Neural cell (in vitro differentiated cells): ENCODE measurements at regions not wholly inside any gene's neighbourhood (a gene's known extent, or its start where the extent isn't known, plus 50 kb on each side); places are given as distances from the start of the nearest gene placed in this dataset.

Source experiments
- H2AFZ ChIP-seq: fragments of 200-600, 300-800 bp; sonication (generic), shearing (Covaris generic); 2 replicates; pipeline ENCODE4 v1.6.0; 2014; ENCODE audit warnings: low read depth, mild to moderate bottlenecking, antibody characterized with exemption, low read length, moderate library complexity
- H3F3A ChIP-seq: fragments of 200-600 bp; shearing (Covaris generic); 2 replicates; pipeline ENCODE4 v1.6.1; 2016; ENCODE audit warnings: mild to moderate bottlenecking, moderate library complexity, mixed read lengths, antibody characterized with exemption, low read length; ENCODE audit not compliant: insufficient read depth, poor library complexity, severe bottlenecking
- H3K27ac ChIP-seq: fragments of 200-600, 300-800 bp; sonication (generic), shearing (Covaris generic); 2 replicates; pipeline ENCODE4 v1.5.1; 2014; ENCODE audit warnings: mild to moderate bottlenecking, low read length, moderate library complexity
- H3K27me3 ChIP-seq: fragments of 300-800, 200-600 bp; sonication (generic), shearing (Covaris generic); 2 replicates; pipeline ENCODE4 v1.6.0; 2014; ENCODE audit warnings: mild to moderate bottlenecking, low read depth, low read length, moderate library complexity; ENCODE audit not compliant: insufficient read depth
- H3K36me3 ChIP-seq: fragments of 300-800, 200-600 bp; sonication (generic), shearing (Covaris generic); 2 replicates; pipeline ENCODE4 v1.5.1; 2014; ENCODE audit warnings: mild to moderate bottlenecking, antibody characterized with exemption, low read length, moderate library complexity; ENCODE audit not compliant: insufficient read depth
- H3K4me2 ChIP-seq: fragments of 300-800, 200-600 bp; sonication (generic), shearing (Covaris generic); 2 replicates; pipeline ENCODE4 v1.6.0; 2014; ENCODE audit warnings: mild to moderate bottlenecking, low read length
- H3K4me3 ChIP-seq: fragments of 300-800, 200-600 bp; sonication (generic), shearing (Covaris generic); 2 replicates; pipeline ENCODE4 v1.5.1; 2014; ENCODE audit warnings: mild to moderate bottlenecking, low read length, moderate library complexity
- H3K79me2 ChIP-seq: fragments of 200-600 bp; shearing (Covaris generic); replicated peaks from 2 replicates; pipeline ENCODE4 v1.6.0; 2014; ENCODE audit warnings: mild to moderate bottlenecking, low read length, moderate library complexity; ENCODE audit not compliant: insufficient read depth
- H3K9ac ChIP-seq: fragments of 300-800, 200-600 bp; sonication (generic), shearing (Covaris generic); 2 replicates; pipeline ENCODE4 v1.6.1; 2016; ENCODE audit warnings: mild to moderate bottlenecking, low read length, mixed read lengths
- H3K9me2 ChIP-seq: fragments of 200-600 bp; shearing (Covaris generic); 2 replicates; pipeline ENCODE4 v1.6.1; 2016; ENCODE audit warnings: mild to moderate bottlenecking, low read length, mixed read lengths; ENCODE audit not compliant: insufficient read depth
- H3K9me3 ChIP-seq: fragments of 200-600, 300-800 bp; sonication (generic), shearing (Covaris generic); 2 replicates; pipeline ENCODE4 v1.6.1; 2016; ENCODE audit warnings: mild to moderate bottlenecking, mixed run types, low read length, moderate library complexity, mixed read lengths
- H4K20me1 ChIP-seq: fragments of 200-600 bp; shearing (Covaris generic); 2 replicates; pipeline ENCODE4 v1.6.1; 2016; ENCODE audit warnings: mild to moderate bottlenecking, mixed run types; ENCODE audit not compliant: insufficient read depth
- CTCF ChIP-seq: fragments of 450-650 bp; IDR thresholded peaks from 2 replicates; pipeline ENCODE4 v1.5.1; 2014; ENCODE audit warnings: antibody characterized with exemption, mild to moderate bottlenecking, moderate library complexity; ENCODE audit not compliant: poor library complexity, severe bottlenecking
- EP300 ChIP-seq: fragments of 450-650 bp; conservative IDR thresholded peaks from 2 replicates; pipeline ENCODE4 v1.6.1; 2014; ENCODE audit warnings: antibody characterized with exemption, mild to moderate bottlenecking, moderate library complexity; ENCODE audit not compliant: poor library complexity, severe bottlenecking
- EZH2 ChIP-seq: fragments of 200-600, 300-800 bp; shearing (Covaris generic), sonication (generic); IDR thresholded peaks from 2 replicates; pipeline ENCODE4 v1.6.1; 2014; ENCODE audit warnings: antibody characterized with exemption, low read length, borderline replicate concordance, mild to moderate bottlenecking; ENCODE audit not compliant: insufficient read depth, poor library complexity, severe bottlenecking
- MXI1 ChIP-seq: fragments of 450-650 bp; conservative IDR thresholded peaks from 2 replicates; pipeline ENCODE4 v1.6.1; 2014; ENCODE audit warnings: antibody characterized with exemption, mild to moderate bottlenecking; ENCODE audit not compliant: poor library complexity, severe bottlenecking
- POLR2AphosphoS5 ChIP-seq: IDR thresholded peaks from 2 replicates; pipeline ENCODE4 v1.6.1; 2012
- RAD21 ChIP-seq: fragments of 450-650 bp; conservative IDR thresholded peaks from 2 replicates; pipeline ENCODE4 v1.6.1; 2014; ENCODE audit warnings: antibody characterized with exemption, mild to moderate bottlenecking, moderate library complexity
- SMC3 ChIP-seq: fragments of 450-650 bp; conservative IDR thresholded peaks from 2 replicates; pipeline ENCODE4 v1.6.1; 2014; ENCODE audit warnings: antibody characterized with exemption, mild to moderate bottlenecking, moderate library complexity; ENCODE audit not compliant: poor library complexity
- TAF1 ChIP-seq: IDR thresholded peaks from 2 replicates; pipeline ENCODE4 v1.6.1; 2012; ENCODE audit warnings: low read depth
- TF ChIP-seq, protein P1 (sequence below): IDR thresholded peaks from 2 replicates; pipeline ENCODE4 v1.6.1; 2012; ENCODE audit warnings: borderline replicate concordance

GRCh38 chr4:84336964-84337705 lies 162.0 kb downstream of the NKX6-1 start:
- TF ChIP-seq EP300 = no peak
- no peak for TF ChIP-seq EZH2
- no peak for TF ChIP-seq RAD21
- TF ChIP-seq POLR2AphosphoS5 = no peak
- TF ChIP-seq TAF1 = no peak
- no peak for TF ChIP-seq SMC3
- TF ChIP-seq CTCF = no peak
- TF ChIP-seq, protein P1, sequence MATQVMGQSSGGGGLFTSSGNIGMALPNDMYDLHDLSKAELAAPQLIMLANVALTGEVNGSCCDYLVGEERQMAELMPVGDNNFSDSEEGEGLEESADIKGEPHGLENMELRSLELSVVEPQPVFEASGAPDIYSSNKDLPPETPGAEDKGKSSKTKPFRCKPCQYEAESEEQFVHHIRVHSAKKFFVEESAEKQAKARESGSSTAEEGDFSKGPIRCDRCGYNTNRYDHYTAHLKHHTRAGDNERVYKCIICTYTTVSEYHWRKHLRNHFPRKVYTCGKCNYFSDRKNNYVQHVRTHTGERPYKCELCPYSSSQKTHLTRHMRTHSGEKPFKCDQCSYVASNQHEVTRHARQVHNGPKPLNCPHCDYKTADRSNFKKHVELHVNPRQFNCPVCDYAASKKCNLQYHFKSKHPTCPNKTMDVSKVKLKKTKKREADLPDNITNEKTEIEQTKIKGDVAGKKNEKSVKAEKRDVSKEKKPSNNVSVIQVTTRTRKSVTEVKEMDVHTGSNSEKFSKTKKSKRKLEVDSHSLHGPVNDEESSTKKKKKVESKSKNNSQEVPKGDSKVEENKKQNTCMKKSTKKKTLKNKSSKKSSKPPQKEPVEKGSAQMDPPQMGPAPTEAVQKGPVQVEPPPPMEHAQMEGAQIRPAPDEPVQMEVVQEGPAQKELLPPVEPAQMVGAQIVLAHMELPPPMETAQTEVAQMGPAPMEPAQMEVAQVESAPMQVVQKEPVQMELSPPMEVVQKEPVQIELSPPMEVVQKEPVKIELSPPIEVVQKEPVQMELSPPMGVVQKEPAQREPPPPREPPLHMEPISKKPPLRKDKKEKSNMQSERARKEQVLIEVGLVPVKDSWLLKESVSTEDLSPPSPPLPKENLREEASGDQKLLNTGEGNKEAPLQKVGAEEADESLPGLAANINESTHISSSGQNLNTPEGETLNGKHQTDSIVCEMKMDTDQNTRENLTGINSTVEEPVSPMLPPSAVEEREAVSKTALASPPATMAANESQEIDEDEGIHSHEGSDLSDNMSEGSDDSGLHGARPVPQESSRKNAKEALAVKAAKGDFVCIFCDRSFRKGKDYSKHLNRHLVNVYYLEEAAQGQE = no peak
- no peak for TF ChIP-seq MXI1
- no peak overlapping the region for H3K27ac ChIP-seq
- peaks cover 6% of the 10 kb centered on the region for H3K9me3 ChIP-seq
- no peaks in the 10 kb centered on the region for H4K20me1 ChIP-seq
- H3K27me3 ChIP-seq = no peaks in the 10 kb centered on the region
- H3K4me2 ChIP-seq = no peak overlapping the region
- no peaks in the 10 kb centered on the region for H3K79me2 ChIP-seq
- H2AFZ ChIP-seq = no peak overlapping the region
- no peaks in the 10 kb centered on the region for H3K9me2 ChIP-seq
- H3K36me3 ChIP-seq = no peaks in the 10 kb centered on the region
- H3K9ac ChIP-seq = no peak overlapping the region
- H3F3A ChIP-seq = no peaks in the 10 kb centered on the region
- no peak overlapping the region for H3K4me3 ChIP-seq

DNA sequence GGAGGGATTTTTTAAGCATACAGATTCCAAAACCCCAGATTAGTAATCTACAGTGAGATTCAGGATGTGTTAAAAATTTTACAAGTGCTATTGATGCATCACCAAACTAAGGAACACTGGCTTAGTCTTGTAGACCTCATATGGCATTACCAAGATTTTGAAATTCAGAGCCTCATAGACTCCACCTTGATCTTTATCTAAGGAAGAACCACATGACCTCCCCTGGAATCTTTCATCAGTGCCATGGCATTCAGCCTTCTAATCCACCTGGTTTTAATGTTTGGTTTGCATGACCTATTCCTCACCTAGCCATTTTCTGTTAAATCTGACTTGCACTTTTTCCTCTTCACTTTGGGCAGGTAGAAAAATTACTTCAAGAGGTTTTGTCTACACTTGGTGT lies 171.6 kb downstream of the NKX6-1 start:
- Histone ChIP-seq H3K4me3 (no peak overlapping the region), H3K27me3 (no peaks in the 10 kb centered on the region), H3K27ac (no peak overlapping the region), H3K79me2 (no peaks in the 10 kb centered on the region), H4K20me1 (no peaks in the 10 kb centered on the region), H3K9me3 (no peaks in the 10 kb centered on the region), H2AFZ (no peak overlapping the region), H3K9ac (no peak overlapping the region), H3F3A (no peaks in the 10 kb centered on the region), H3K36me3 (no peaks in the 10 kb centered on the region), H3K9me2 (no peaks in the 10 kb centered on the region), H3K4me2 (no peak overlapping the region)
- TF ChIP-seq POLR2AphosphoS5 = no peak
- TF ChIP-seq EZH2 = no peak
- no peak for TF ChIP-seq MXI1
- no peak for TF ChIP-seq CTCF
- TF ChIP-seq TAF1 = no peak
- no peak for TF ChIP-seq RAD21
- TF ChIP-seq EP300 = no peak
